NT2/D1 (cell line): ENCODE measurements at regions not wholly inside any gene's neighbourhood (a gene's known extent, or its start where the extent isn't known, plus 50 kb on each side); places are given as distances from the start of the nearest gene placed in this dataset.

Source experiments
- SUZ12 ChIP-seq: IDR thresholded peaks from 2 replicates; pipeline ENCODE4 v1.6.1; 2011; ENCODE audit not compliant: insufficient read length, insufficient read depth; ENCODE audit errors: extremely low read depth
- YY1 ChIP-seq: IDR thresholded peaks from 2 replicates; pipeline ENCODE4 v1.6.1; 2011; ENCODE audit not compliant: insufficient read length, insufficient read depth
- ZNF274 ChIP-seq: IDR thresholded peaks from 2 replicates; pipeline ENCODE4 v1.6.1; 2011; ENCODE audit warnings: mild to moderate bottlenecking, low read depth, low read length

DNA sequence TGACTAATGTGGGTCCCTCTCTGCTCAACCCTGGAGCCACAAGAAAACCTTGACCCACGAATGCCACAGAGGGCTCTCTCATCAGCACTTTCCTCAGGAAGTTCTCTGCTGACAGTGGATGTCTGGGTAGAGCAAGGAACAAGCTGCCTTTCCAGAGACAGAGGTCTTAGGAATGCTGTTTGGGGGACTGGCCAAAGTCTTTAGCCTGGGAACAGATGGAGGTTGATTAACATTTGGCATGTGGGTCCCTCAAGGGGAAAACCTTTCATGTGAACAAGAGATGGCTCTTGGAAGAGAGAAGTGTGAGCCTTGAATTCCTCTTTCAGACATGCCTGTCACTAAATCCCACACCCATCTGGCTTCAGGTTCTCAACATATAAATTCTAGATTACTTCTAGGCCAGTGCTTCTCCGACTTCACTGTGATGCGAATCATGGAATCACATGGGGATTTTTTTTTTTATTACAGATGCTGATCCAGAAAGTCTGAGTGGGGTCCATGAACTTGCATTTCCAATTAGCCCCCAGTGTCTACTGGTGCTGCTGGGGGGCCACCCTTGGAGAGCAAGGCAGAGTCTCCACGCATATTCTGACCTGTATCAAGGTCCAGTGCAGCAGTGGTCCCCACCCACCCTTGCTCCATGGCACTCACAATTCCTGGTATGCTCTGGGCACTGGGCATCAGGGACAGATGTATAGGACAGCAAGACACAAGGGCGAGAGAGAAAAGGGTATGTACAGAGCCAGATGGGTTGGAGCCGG is 360.4 kb downstream of the CXCL12 start:
- TF ChIP-seq SUZ12 (no peak), YY1 (no peak), ZNF274 (no peak)
